ENCODE measurements at regions not wholly inside any gene's neighbourhood (a gene's known extent, or its start where the extent isn't known, plus 50 kb on each side); places are given as distances from the start of the nearest gene placed in this dataset.

DNA sequence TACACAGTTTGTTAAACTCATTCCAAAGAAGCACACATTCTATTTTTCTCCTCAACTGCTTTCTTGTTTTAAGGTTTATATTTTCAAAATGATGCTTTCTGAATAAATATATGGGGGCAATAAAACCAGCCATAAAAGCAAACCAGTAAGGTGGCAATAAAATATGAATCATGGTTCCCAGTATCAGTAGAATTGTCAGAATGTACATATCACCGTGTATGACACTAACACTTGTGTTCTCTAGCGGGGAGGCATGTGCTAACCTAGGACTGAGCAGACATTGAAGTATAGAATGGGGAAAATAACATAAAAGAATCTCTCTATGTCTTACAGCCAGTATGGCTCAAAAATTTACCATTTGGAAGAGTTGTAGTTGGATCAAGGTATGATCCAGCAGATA, 329.9 kb upstream of the ISL1 start:
- Histone ChIP-seq H3K9me3 (ENCODE audit: low read depth) (no peaks in the 10 kb centered on the region), H3K27ac (no peak overlapping the region), H3K4me1 (ENCODE audit: low read depth) (no peaks in the 10 kb centered on the region)

DNA sequence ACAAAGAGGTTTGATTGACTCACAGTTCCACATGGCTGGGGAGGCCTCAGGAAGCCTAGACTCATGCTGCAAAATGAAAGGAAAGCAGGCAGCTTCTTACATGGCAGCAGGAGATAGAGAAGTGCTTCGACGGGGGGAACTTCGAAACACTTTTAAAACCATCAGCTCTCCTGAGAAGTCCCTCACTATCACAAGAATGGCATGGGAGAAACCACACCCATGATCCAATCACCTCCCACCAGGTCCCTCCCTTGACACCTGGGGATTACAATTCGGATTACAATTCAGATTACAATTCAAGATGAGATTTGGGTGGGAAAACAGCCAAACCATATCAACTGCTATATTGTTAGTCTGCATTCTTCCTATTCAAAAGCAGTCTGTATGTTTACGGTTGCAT, 322.3 kb upstream of the ISL1 start:
- no peak for DNase-seq (ENCODE audit: low read depth in 1 of 2, low spot score in 1 of 2)
- H3K27ac ChIP-seq, result no peak overlapping the region

More for the DNA sequence above, 329.9 kb upstream of the ISL1 start:
- Histone ChIP-seq H3K4me3 (no peak overlapping the region), H3K27me3 (no peaks in the 10 kb centered on the region), H3K36me3 (no peaks in the 10 kb centered on the region)
- TF ChIP-seq, protein P1, sequence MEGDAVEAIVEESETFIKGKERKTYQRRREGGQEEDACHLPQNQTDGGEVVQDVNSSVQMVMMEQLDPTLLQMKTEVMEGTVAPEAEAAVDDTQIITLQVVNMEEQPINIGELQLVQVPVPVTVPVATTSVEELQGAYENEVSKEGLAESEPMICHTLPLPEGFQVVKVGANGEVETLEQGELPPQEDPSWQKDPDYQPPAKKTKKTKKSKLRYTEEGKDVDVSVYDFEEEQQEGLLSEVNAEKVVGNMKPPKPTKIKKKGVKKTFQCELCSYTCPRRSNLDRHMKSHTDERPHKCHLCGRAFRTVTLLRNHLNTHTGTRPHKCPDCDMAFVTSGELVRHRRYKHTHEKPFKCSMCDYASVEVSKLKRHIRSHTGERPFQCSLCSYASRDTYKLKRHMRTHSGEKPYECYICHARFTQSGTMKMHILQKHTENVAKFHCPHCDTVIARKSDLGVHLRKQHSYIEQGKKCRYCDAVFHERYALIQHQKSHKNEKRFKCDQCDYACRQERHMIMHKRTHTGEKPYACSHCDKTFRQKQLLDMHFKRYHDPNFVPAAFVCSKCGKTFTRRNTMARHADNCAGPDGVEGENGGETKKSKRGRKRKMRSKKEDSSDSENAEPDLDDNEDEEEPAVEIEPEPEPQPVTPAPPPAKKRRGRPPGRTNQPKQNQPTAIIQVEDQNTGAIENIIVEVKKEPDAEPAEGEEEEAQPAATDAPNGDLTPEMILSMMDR (IDR thresholded peaks at IDR 0.05; ENCODE audit: low read depth, low read length), result no peak
- DNase-seq (ENCODE audit: low read depth in 1 of 2, low spot score in 1 of 2), result no peak

DNA sequence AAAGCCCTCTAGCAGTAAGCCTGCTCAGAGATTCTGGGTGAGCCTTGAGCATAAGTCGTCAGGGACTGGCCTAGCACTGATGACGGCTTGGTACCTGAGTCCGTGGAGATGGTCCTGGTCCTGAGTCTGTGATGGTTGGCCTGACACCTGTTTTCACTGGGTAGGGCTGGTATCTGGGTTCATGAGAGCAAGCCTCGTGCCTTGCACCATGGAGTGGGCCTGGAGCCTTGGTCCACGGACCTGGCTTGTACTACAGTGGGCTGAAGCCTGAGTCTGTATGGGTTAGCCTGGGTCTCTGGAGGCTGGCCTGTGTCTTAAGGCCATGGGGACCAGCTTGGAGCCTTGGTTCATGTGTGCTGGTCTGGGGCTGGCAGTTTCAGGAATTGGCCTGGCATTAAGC, 310.3 kb upstream of the ISL1 start:
- no peak for DNase-seq (ENCODE audit: low read depth in 1 of 2, low spot score in 1 of 2)
- H3K9me3 ChIP-seq (ENCODE audit: low read depth), result no peaks in the 10 kb centered on the region
- H3K36me3 ChIP-seq, result no peaks in the 10 kb centered on the region
- no peaks in the 10 kb centered on the region for H3K4me1 ChIP-seq (ENCODE audit: low read depth)
- no peak overlapping the region for H3K27ac ChIP-seq
- TF ChIP-seq, protein P1 (IDR thresholded peaks at IDR 0.05; ENCODE audit: low read depth, low read length), result no peak
- H3K27me3 ChIP-seq, result no peaks in the 10 kb centered on the region
- no peak overlapping the region for H3K4me3 ChIP-seq

More for the DNA sequence above, 322.3 kb upstream of the ISL1 start:
- H3K36me3 ChIP-seq, result no peaks in the 10 kb centered on the region
- no peaks in the 10 kb centered on the region for H3K27me3 ChIP-seq
- TF ChIP-seq, protein P1 (IDR thresholded peaks at IDR 0.05; ENCODE audit: low read depth, low read length), result no peak
- H3K4me3 ChIP-seq, result no peak overlapping the region
- H3K9me3 ChIP-seq (ENCODE audit: low read depth), result no peaks in the 10 kb centered on the region
- no peaks in the 10 kb centered on the region for H3K4me1 ChIP-seq (ENCODE audit: low read depth)

DNA sequence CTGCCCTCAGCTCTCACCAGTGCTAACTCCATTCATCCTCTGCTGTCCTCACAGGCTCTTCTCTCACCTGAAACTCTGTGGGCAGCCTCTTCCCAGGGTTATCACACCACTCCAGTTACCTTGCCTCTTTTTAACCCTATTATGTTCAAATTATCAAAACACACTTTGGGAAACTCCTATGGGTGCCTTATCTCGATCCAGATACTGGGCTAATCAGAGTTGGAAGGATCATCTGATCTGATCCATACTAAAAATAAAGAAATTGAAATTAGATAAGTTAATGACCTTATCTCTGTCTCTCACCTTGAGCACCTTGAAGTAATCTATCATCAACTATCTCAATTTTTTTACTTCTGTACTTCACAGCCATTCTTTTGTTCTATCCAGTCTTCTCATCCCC, 300.5 kb upstream of the ISL1 start:
- DNase-seq (ENCODE audit: low read depth in 1 of 2, low spot score in 1 of 2), result no peak
- H3K27me3 ChIP-seq, result no peaks in the 10 kb centered on the region
- H3K36me3 ChIP-seq, result no peaks in the 10 kb centered on the region

DNA sequence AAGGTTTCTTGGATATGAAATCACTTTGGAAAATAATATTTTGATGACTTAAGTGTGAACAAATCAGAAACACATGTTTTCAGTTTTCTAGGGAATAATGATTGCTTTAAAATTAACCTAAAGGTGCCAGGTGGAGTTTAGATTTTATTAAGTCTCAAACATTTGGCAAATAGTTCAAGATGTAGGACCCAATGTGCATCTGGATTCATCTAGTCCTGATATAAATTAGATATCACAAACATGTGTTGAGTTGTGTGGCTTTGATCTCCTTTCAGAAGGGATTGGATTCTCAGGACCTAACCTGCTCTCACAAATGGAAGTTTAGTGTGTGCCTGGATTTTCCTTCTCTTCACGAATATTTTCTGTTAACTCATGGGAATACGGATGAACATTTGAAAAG, 291.4 kb upstream of the ISL1 start:
- H3K4me1 ChIP-seq (ENCODE audit: low read depth), result peaks cover 3% of the 10 kb centered on the region
- DNase-seq (ENCODE audit: low read depth in 1 of 2, low spot score in 1 of 2), result no peak
- no peak overlapping the region for H3K4me3 ChIP-seq
- no peak overlapping the region for H3K27ac ChIP-seq
- TF ChIP-seq, protein P1 (IDR thresholded peaks at IDR 0.05; ENCODE audit: low read depth, low read length), result no peak
- no peaks in the 10 kb centered on the region for H3K36me3 ChIP-seq
- no peaks in the 10 kb centered on the region for H3K27me3 ChIP-seq
- H3K9me3 ChIP-seq (ENCODE audit: low read depth), result no peaks in the 10 kb centered on the region

More for the DNA sequence above, 300.5 kb upstream of the ISL1 start:
- TF ChIP-seq, protein P1 (IDR thresholded peaks at IDR 0.05; ENCODE audit: low read depth, low read length), result no peak
- Histone ChIP-seq H3K27ac (no peak overlapping the region), H3K4me1 (ENCODE audit: low read depth) (no peaks in the 10 kb centered on the region), H3K4me3 (no peak overlapping the region), H3K9me3 (ENCODE audit: low read depth) (no peaks in the 10 kb centered on the region)

DNA sequence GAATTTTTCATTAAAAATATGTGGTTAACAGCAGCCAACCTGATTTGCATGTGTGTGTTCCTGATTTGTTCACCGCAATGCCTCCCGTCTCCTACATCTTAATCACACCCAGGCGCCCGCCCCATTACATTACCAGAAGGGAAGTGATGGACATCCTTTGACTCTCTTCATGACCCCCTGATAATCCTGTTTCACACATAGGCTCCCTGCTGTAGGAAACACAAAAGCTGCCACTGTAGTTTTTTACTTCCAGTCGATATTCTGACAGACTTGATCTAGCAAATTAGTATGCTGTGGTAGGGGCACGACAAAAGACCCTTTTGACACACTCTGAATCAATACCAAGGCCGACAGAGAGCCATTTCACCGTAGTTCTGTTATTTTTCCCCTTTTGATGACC, 287.8 kb upstream of the ISL1 start:
- DNase-seq (ENCODE audit: low read depth in 1 of 2, low spot score in 1 of 2), result no peak
- Histone ChIP-seq H3K27me3 (no peaks in the 10 kb centered on the region), H3K4me1 (ENCODE audit: low read depth) (peaks cover 9% of the 10 kb centered on the region), H3K9me3 (ENCODE audit: low read depth) (no peaks in the 10 kb centered on the region), H3K4me3 (no peak overlapping the region), H3K27ac (no peak overlapping the region), H3K36me3 (no peaks in the 10 kb centered on the region)
- TF ChIP-seq, protein P1 (IDR thresholded peaks at IDR 0.05; ENCODE audit: low read depth, low read length), result no peak
